HG03354 (cell line): ENCODE measurements at regions not wholly inside any gene's neighbourhood (a gene's known extent, or its start where the extent isn't known, plus 50 kb on each side); places are given as distances from the start of the nearest gene placed in this dataset.
"Not testable (repeated sequence)": the region's sequence is repeated elsewhere in the genome, so short reads cannot be mapped to it uniquely, and the experiment has no call there.

Experiments used
- ATAC-seq: cut with Tn5 transposase; IDR thresholded peaks from one replicate; pipeline ENCODE4 v1.9.1; 2021; ENCODE audit warnings: mild to moderate bottlenecking; ENCODE audit not compliant: unreplicated experiment, poor library complexity, severe bottlenecking

GRCh38 chr13:80529734-80530133 lies 188.8 kb upstream of the SPRY2 start:
- no peak for ATAC-seq

- ATAC-seq = no peak
These were observed 187.8 kb upstream of the SPRY2 start for GRCh38 chr13:80528733-80529132.

GRCh38 chr13:80527400-80527799 lies 186.5 kb upstream of the SPRY2 start:
- ATAC-seq = no peak

- no peak for ATAC-seq
These were observed 183.7 kb upstream of the SPRY2 start for GRCh38 chr13:80524447-80525215.

GRCh38 chr13:80523134-80523533 lies 182.2 kb upstream of the SPRY2 start:
- ATAC-seq = no peak

- ATAC-seq = not testable (repeated sequence)
These were observed 181.5 kb upstream of the SPRY2 start for GRCh38 chr13:80522463-80522862.

- no peak for ATAC-seq
These were observed 176.0 kb upstream of the SPRY2 start for GRCh38 chr13:80516818-80517348.

GRCh38 chr13:80515296-80515695 lies 174.4 kb upstream of the SPRY2 start:
- ATAC-seq = no peak

GRCh38 chr13:80513196-80513595 lies 172.3 kb upstream of the SPRY2 start:
- no peak for ATAC-seq

- no peak for ATAC-seq
These were observed 169.8 kb upstream of the SPRY2 start for GRCh38 chr13:80510686-80511085.

GRCh38 chr13:80509264-80509663 lies 168.3 kb upstream of the SPRY2 start:
- ATAC-seq = no peak

- no peak for ATAC-seq
These were observed 167.1 kb upstream of the SPRY2 start for GRCh38 chr13:80508031-80508430.

- no peak for ATAC-seq
These were observed 163.5 kb upstream of the SPRY2 start for GRCh38 chr13:80504453-80504852.

GRCh38 chr13:80502359-80502758 lies 161.4 kb upstream of the SPRY2 start:
- no peak for ATAC-seq

GRCh38 chr13:80501556-80501955 lies 160.6 kb upstream of the SPRY2 start:
- ATAC-seq = no peak

- no peak for ATAC-seq
These were observed 158.8 kb upstream of the SPRY2 start for GRCh38 chr13:80499536-80500290.

GRCh38 chr13:80498433-80498832 lies 157.5 kb upstream of the SPRY2 start:
- ATAC-seq = no peak

GRCh38 chr13:80497978-80498377 lies 157.1 kb upstream of the SPRY2 start:
- ATAC-seq = no peak

GRCh38 chr13:80497439-80497838 lies 156.5 kb upstream of the SPRY2 start:
- no peak for ATAC-seq

- ATAC-seq = no peak
These were observed 155.9 kb upstream of the SPRY2 start for GRCh38 chr13:80496721-80497397.
